Esophagus muscularis mucosa (tissue), 4 donors: ENCODE measurements at regions not wholly inside any gene's neighbourhood (a gene's known extent, or its start where the extent isn't known, plus 50 kb on each side); places are given as distances from the start of the nearest gene placed in this dataset.

Experiments used
- DNase-seq: peaks from one replicate; pipeline ENCODE4 v3.0.0-alpha.2; 2017; ENCODE audit errors: extremely low spot score
- H3K27ac ChIP-seq, 4 donors: fragments of 200-600 bp; sonication (generic); replicated peaks in 1 of 4; 1 replicate in 3 of 4; 2 replicates in 1 of 4; pipeline ENCODE4 v1.5.1; 2016 to 2019; ENCODE audit warnings: mild to moderate bottlenecking in 1 of 4
- H3K27me3 ChIP-seq, 4 donors: fragments of 200-600 bp; sonication (generic); one replicate each; pipeline versions ENCODE4 v1.5.1 to v1.6.0; 2016 to 2019
- H3K36me3 ChIP-seq, 4 donors: fragments of 200-600 bp; sonication (generic); one replicate each; pipeline ENCODE4 v1.5.1; 2016 to 2019
- H3K4me1 ChIP-seq, 4 donors: fragments of 200-600 bp; sonication (generic); one replicate each; pipeline ENCODE4 v1.5.1; 2016 to 2019
- H3K4me3 ChIP-seq, 4 donors: fragments of 200-600 bp; sonication (generic); 1 replicate in 2 of 4; 2 replicates in 2 of 4; pipeline ENCODE4 v1.5.1; 2016 to 2019; ENCODE audit warnings: mild to moderate bottlenecking in 4 of 4, moderate library complexity in 1 of 4
- H3K9me3 ChIP-seq, 4 donors: fragments of 200-600 bp; sonication (generic); 1 replicate in 3 of 4; 2 replicates in 1 of 4; pipeline ENCODE4 v1.5.1; 2016 to 2019
- CTCF ChIP-seq, 3 experiments: fragments of 200-600 bp in 2 of 3; fragments of 450-650 bp in 1 of 3; sonication (generic) in 2 of 3; IDR thresholded peaks; one replicate each; pipeline ENCODE4 v1.5.1; 2017 to 2019; ENCODE audit warnings: antibody characterized with exemption in 3 of 3, mild to moderate bottlenecking in 2 of 3, moderate library complexity in 1 of 3
- EP300 ChIP-seq: sonication (generic); formaldehyde crosslinking; IDR thresholded peaks from one replicate; pipeline ENCODE4 v1.6.1; 2017; ENCODE audit warnings: antibody characterized with exemption
- POLR2A ChIP-seq: fragments of 450-650 bp; IDR thresholded peaks from one replicate; pipeline ENCODE4 v1.6.1; 2017; ENCODE audit warnings: antibody characterized with exemption, moderate library complexity, mild to moderate bottlenecking, low read depth
- POLR2AphosphoS5 ChIP-seq, 2 donors: sonication (generic); formaldehyde crosslinking; IDR thresholded peaks; one replicate each; pipeline ENCODE4 v1.6.1; 2017; ENCODE audit warnings: antibody characterized with exemption in 2 of 2
- WGBS: methylation state at CpG from one replicate; pipeline ENCODE4 v1.1.5; 2018; 5-methylcytosine and 5-hydroxymethylcytosine counted together
- intact Hi-C: fragments of 100-400 bp; cut with DNase I; formaldehyde crosslinking; loops from one replicate; pipeline ENCODE4 v1.15.1; 2023

DNA sequence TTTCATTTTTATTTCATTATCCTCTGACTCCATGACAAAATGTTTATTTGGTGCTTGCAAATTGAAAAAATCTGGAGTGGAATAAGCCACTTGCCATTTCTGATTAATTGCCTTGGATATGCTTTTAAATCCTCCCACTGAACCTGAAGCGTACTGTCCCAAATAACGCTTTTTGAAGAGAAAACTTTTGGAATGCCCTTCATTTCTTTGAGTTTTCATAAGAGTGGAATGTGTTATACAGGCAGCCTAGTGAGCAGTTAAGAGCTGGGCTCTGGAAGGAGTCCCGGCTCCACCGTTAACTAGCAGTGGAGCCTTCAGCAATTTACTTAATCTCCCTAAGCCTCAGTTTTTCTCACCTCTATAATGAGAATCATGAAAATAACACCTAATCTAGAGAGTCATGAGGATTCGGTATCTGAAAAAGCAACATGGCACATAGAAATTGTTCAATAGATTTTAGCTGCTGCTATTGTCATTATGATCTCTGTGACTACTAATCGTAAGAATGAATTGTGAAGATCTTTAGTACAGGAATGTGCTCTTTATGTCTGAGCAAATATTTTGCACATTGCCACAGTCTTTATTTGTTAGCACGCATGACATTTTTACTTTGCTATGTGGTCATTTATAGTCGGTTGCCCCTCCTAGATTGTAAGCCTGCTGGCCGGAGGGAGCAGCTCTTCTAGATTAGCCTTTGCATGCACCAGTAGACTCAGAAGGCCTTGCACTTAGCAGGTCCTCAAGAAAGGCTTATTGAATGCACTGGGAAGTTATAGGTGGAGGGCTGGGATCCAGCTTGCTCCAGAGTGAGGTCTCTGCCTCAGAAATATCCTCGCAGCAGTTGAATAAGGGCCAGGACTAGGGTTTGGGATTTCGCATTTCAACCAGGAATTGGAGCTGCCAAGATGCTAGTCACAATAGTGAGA lies 59.4 kb downstream of the PLCE1 start:
- intact Hi-C loops = no loop called here
- Histone ChIP-seq H3K36me3 (no peaks in the 10 kb centered on the region), H3K4me3 (no peak overlapping the region), H3K4me1 (peaks cover 0 to 17% (median 5%) of the 10 kb centered on the region in 4 donors), H3K9me3 (no peaks in the 10 kb centered on the region), H3K27me3 (no peaks in the 10 kb centered on the region), H3K27ac (no peak overlapping the region)
- DNase-seq = no peak
- WGBS = 76% methylated on average over 11 of the region's 11 CpGs
- TF ChIP-seq CTCF (IDR thresholded peaks at IDR 0.05) (no peak), POLR2AphosphoS5 (IDR thresholded peaks at IDR 0.05) (no peak), EP300 (no peak), POLR2A (no peak)

DNA sequence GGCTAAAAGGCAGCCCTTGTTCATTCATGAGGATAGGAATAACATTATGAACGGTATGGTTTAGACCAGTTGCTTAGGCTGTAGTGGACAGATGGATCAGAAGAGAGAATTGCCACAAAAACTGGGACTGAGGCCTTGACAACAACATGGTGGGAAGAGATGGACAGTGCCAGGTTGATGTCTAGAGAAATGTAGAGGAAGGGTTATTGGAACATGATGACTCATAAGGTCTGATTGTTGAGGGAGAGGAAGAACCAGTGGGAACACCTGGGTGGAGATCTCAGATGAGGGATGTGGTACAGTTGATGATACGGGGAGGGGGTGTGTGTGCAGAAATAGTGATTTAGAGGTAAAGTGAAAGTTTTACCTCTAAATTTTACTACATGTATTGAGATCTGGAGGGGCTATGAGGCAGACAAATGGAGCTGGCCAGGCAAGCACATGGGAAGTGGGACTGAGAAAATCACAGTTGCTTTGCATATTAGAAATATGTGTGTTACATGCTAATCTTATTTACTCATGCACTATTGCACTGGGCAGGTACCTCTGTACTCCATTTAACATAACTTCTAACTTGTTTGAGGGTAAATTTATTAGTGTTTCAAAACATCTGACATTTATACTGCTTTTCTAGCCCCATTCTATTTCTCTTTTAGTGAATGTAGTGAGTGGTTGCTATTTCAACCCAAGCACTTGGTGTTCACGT lies 65.6 kb downstream of the PLCE1 start:
- 93% methylated on average over 3 of the region's 3 CpGs for WGBS
- intact Hi-C loops = no loop called here
- H3K9me3 ChIP-seq = no peaks in the 10 kb centered on the region

DNA sequence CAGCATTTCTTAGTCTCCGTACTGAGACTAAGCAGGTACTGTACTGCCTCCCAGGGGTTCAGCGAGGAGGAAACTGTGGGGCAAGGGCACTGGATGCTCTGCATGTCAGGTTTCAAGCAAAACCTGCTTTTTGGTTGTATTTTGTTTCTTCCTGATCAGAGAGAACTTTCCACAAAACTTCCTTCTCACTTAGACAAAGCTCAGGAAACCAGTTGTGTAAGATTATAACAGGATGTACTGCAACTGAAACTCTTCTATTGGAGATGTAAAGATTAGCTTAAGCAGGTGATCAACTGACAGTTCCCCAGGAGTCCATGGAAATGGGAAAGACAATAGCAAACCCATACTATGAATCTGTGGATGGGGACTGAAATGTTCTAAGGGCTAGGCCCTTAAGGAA lies 67.3 kb downstream of the PLCE1 start:
- H3K9me3 ChIP-seq = no peaks in the 10 kb centered on the region
- H3K27me3 ChIP-seq = no peaks in the 10 kb centered on the region
- DNase-seq = no peak
- no peaks in the 10 kb centered on the region for H3K36me3 ChIP-seq
- TF ChIP-seq EP300 (no peak), POLR2AphosphoS5 (IDR thresholded peaks at IDR 0.05) (no peak), CTCF (IDR thresholded peaks at IDR 0.05) (no peak), POLR2A (no peak)
- intact Hi-C loops = no loop called here
- no peaks in the 10 kb centered on the region for H3K4me1 ChIP-seq
- H3K27ac ChIP-seq = no peak overlapping the region
- WGBS = 96% methylated on average over 2 of the region's 2 CpGs
- no peak overlapping the region for H3K4me3 ChIP-seq

More for the DNA sequence above, 65.6 kb downstream of the PLCE1 start:
- H3K4me3 ChIP-seq = no peak overlapping the region
- no peak for DNase-seq
- H3K4me1 ChIP-seq = no peaks in the 10 kb centered on the region
- H3K36me3 ChIP-seq = no peaks in the 10 kb centered on the region
- TF ChIP-seq CTCF (IDR thresholded peaks at IDR 0.05) (no peak), POLR2A (no peak), EP300 (no peak), POLR2AphosphoS5 (IDR thresholded peaks at IDR 0.05) (no peak)
- no peak overlapping the region for H3K27ac ChIP-seq
- H3K27me3 ChIP-seq = no peaks in the 10 kb centered on the region

- no peak for TF ChIP-seq POLR2A
- TF ChIP-seq CTCF (IDR thresholded peaks at IDR 0.05) = no peak
- TF ChIP-seq EP300 = no peak
- no peak for TF ChIP-seq POLR2AphosphoS5 (IDR thresholded peaks at IDR 0.05)
- H3K27me3 ChIP-seq = no peaks in the 10 kb centered on the region
- WGBS = 94% methylated on average over 2 of the region's 2 CpGs
Observed at GRCh38 chr10:94062611-94063010, 68.9 kb downstream of the PLCE1 start.

More at GRCh38 chr10:94062611-94063010, 68.9 kb downstream of the PLCE1 start:
- Histone ChIP-seq H3K27ac (no peak overlapping the region), H3K4me1 (no peaks in the 10 kb centered on the region), H3K36me3 (no peaks in the 10 kb centered on the region), H3K4me3 (no peak overlapping the region), H3K9me3 (no peaks in the 10 kb centered on the region)
- DNase-seq = no peak
- intact Hi-C loops = no loop called here
